Activated naive CD8-positive, alpha-beta T cell treated with anti-CD3 and anti-CD28 coated beads, Interleukin-2, amount 10 ng/mL, durations not matched to agents 7 days and 5 days (primary cell): ENCODE measurements at regions not wholly inside any gene's neighbourhood (a gene's known extent, or its start where the extent isn't known, plus 50 kb on each side); places are given as distances from the start of the nearest gene placed in this dataset.
A peak's percentile ranks its signal among the peaks of the same experiment; 100 is the strongest.

ENCODE experiments used
- ATAC-seq: fragments of 150-1000 bp; cut with Tn5 transposase; one replicate; pipeline ENCODE4 v1.10.0; 2021; ENCODE audit warnings: low read depth, moderate library complexity
- POLR2A ChIA-PET: fragments of 350-600 bp; sonication (Branson Sonifier 250); formaldehyde crosslinking; loops from one replicate; lab custom pipeline; 2021; ENCODE audit warnings: antibody characterized with exemption; lab: Charles Lee
- DNase-seq: peaks from one replicate; pipeline ENCODE4 v3.0.0; 2021
- H3K27ac Mint-ChIP-seq: one replicate; pipeline ENCODE4 v1.8.0; 2022; ENCODE audit warnings: mild to moderate bottlenecking, mixed read lengths
- H3K27me3 Mint-ChIP-seq: one replicate; pipeline ENCODE4 v1.8.0; 2022; ENCODE audit warnings: mild to moderate bottlenecking, moderate library complexity, mixed read lengths
- H3K36me3 Mint-ChIP-seq: one replicate; pipeline ENCODE4 v1.8.0; 2021; ENCODE audit warnings: mild to moderate bottlenecking, mixed read lengths
- H3K4me1 Mint-ChIP-seq: one replicate; pipeline ENCODE4 v1.8.0; 2021; ENCODE audit warnings: mixed read lengths
- H3K4me3 Mint-ChIP-seq: one replicate; pipeline ENCODE4 v1.8.0; 2022; ENCODE audit warnings: mild to moderate bottlenecking, moderate library complexity, mixed read lengths
- H3K9me3 Mint-ChIP-seq: one replicate; pipeline ENCODE4 v1.8.0; 2021; ENCODE audit warnings: mixed read lengths

GRCh38 chr6:144335311-144335861 is 50.3 kb downstream of the UTRN start:
- Mint-ChIP-seq H3K4me3 (peak overlapping the region; percentile 88), H3K27ac (peak overlapping the region; percentile 96), H3K27me3 (no peaks in the 10 kb centered on the region), H3K9me3 (no peaks in the 10 kb centered on the region), H3K4me1 (peaks cover 52% of the 10 kb centered on the region), H3K36me3 (peaks cover 4% of the 10 kb centered on the region)
- no peak for DNase-seq
- POLR2A ChIA-PET: interaction anchor here (1.8 to 2.8 kb wide), 4 partner anchors 9 to 49 kb away, joined by 4 to 17 read pairs (median 6); no protein-coding TSS in a partner anchor
- peak; percentile 33 for ATAC-seq

- H3K9me3 Mint-ChIP-seq: no peaks in the 10 kb centered on the region
- peak overlapping the region; percentile 88 for H3K4me3 Mint-ChIP-seq
- H3K27ac Mint-ChIP-seq: peak overlapping the region; percentile 96
- POLR2A ChIA-PET: interaction anchor here (2.0 to 2.8 kb wide), 3 partner anchors 8 to 50 kb away, joined by 6 to 17 read pairs (median 7); no protein-coding TSS in a partner anchor
- ATAC-seq (peak; percentile 53), DNase-seq (no peak)
- peaks cover 4% of the 10 kb centered on the region for H3K36me3 Mint-ChIP-seq
- no peaks in the 10 kb centered on the region for H3K27me3 Mint-ChIP-seq
- peaks cover 53% of the 10 kb centered on the region for H3K4me1 Mint-ChIP-seq
Observed at GRCh38 chr6:144335914-144336313, 50.8 kb downstream of the UTRN start.

DNA sequence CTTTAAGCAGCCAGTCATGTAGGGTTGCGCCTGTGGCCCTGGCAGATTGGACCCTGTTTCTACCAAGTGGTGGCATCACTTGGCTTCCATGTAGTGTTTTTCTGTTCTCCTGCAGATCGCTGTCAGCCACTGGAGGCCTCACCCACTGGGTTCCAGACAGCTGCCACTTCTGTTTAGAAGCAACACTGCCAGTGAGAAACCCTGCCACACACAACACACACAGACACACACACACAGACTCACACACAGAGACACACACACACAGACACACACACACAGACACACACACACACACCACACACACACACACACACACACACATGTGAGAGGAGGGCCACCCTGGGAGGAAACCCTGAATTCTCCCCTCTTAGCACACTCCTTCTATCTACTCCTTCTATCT is 51.8 kb downstream of the UTRN start:
- peaks cover 4% of the 10 kb centered on the region for H3K36me3 Mint-ChIP-seq
- POLR2A ChIA-PET: interaction anchor here (1.2 to 2.0 kb wide), 2 partner anchors 14 to 273 kb away, joined by 3 to 6 read pairs; no protein-coding TSS in a partner anchor
- peaks cover 60% of the 10 kb centered on the region for H3K4me1 Mint-ChIP-seq
- peak overlapping the region; percentile 25 for H3K4me3 Mint-ChIP-seq
- peak overlapping the region; percentile 77 for H3K27ac Mint-ChIP-seq
- no peak for DNase-seq
- no peak for ATAC-seq
- H3K9me3 Mint-ChIP-seq: no peaks in the 10 kb centered on the region
- no peaks in the 10 kb centered on the region for H3K27me3 Mint-ChIP-seq

DNA sequence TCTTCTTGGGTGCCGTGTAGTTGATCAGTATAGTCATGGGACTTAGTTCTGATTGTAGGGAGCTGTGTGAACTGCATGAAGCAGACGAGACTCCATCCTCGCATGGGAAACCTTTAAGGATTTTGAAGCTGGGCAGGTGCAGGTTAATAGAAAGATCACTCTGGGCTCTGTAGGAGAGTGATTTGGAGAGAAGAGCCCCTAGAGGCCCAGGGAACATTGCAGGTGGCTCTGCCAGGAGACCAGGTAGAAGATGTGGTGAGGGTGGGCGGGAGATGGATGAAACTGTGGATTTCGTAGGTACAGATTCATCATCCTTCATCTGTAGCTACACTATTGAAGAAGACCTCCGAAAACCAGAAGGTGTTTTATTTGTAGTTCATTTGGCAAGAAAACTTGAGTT is 53.3 kb downstream of the UTRN start:
- peaks cover 4% of the 10 kb centered on the region for H3K36me3 Mint-ChIP-seq
- no peak overlapping the region for H3K4me3 Mint-ChIP-seq
- H3K27me3 Mint-ChIP-seq: no peaks in the 10 kb centered on the region
- POLR2A ChIA-PET: no interaction called here
- H3K27ac Mint-ChIP-seq: no peak overlapping the region
- no peaks in the 10 kb centered on the region for H3K9me3 Mint-ChIP-seq
- DNase-seq (no peak), ATAC-seq (no peak)
- peaks cover 64% of the 10 kb centered on the region for H3K4me1 Mint-ChIP-seq

GRCh38 chr6:144338951-144339700 is 54.0 kb downstream of the UTRN start:
- POLR2A ChIA-PET: no interaction called here
- ATAC-seq (no peak), DNase-seq (no peak)
- peaks cover 4% of the 10 kb centered on the region for H3K36me3 Mint-ChIP-seq
- no peaks in the 10 kb centered on the region for H3K27me3 Mint-ChIP-seq
- no peaks in the 10 kb centered on the region for H3K9me3 Mint-ChIP-seq
- H3K4me3 Mint-ChIP-seq: no peak overlapping the region
- H3K4me1 Mint-ChIP-seq: peaks cover 61% of the 10 kb centered on the region
- H3K27ac Mint-ChIP-seq: no peak overlapping the region

- peaks cover 4% of the 10 kb centered on the region for H3K36me3 Mint-ChIP-seq
- H3K4me3 Mint-ChIP-seq: no peak overlapping the region
- POLR2A ChIA-PET: interaction anchor here (1.3 kb wide), 1 partner anchor 34 kb away, joined by 3 read pairs; no protein-coding TSS in a partner anchor
- no peak for ATAC-seq
- H3K27ac Mint-ChIP-seq: no peak overlapping the region
- no peaks in the 10 kb centered on the region for H3K27me3 Mint-ChIP-seq
- H3K4me1 Mint-ChIP-seq: peaks cover 59% of the 10 kb centered on the region
- no peaks in the 10 kb centered on the region for H3K9me3 Mint-ChIP-seq
- DNase-seq: no peak
Observed at GRCh38 chr6:144339859-144340452, 54.8 kb downstream of the UTRN start.

DNA sequence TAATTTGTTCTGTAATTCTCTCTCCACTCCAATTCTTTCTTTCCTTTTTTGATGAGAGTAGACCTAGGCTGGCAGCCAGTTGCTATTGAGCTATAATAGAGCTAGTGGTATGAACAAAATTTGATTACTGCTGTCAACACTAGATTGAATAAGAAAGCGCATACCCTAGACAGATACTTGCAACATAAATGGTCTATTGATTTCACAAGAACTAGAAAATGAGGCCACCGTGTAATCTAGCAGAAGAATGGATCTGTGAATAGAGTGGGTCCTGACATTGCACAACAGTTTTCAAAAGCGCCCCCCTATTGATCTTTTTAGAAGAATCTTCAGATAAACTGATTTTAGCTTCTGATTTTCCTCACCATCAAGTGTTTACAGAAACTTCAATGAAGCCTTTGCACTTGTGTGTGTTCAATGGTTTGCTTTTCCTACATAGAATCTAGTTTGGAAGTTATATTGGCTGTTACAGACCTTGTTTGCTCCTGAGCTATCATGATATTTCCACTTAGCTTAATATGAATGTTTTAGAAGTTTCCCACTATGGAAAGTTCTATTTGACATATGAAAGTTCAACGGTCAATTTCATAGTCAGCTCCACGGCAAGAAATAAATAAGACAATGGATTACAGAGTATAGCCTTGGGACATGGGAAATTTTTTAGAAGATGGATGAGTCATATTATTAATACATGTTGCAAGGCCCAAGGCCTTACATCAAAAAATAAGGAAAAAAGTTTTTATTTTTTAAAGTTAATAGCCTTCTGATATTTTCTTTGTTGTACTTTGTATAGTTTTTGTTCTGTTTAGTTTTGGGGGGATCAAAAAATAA is 55.6 kb downstream of the UTRN start:
- POLR2A ChIA-PET: interaction anchor here (1.3 kb wide), 1 partner anchor 35 kb away, joined by 3 read pairs; no protein-coding TSS in a partner anchor
- Mint-ChIP-seq H3K36me3 (peaks cover 4% of the 10 kb centered on the region), H3K27ac (no peak overlapping the region), H3K9me3 (no peaks in the 10 kb centered on the region), H3K4me1 (peaks cover 60% of the 10 kb centered on the region), H3K27me3 (no peaks in the 10 kb centered on the region), H3K4me3 (no peak overlapping the region)
- DNase-seq: no peak
- ATAC-seq: no peak

GRCh38 chr6:144341831-144342527 is 56.8 kb downstream of the UTRN start:
- Mint-ChIP-seq H3K27ac (no peak overlapping the region), H3K36me3 (peaks cover 6% of the 10 kb centered on the region), H3K4me3 (no peak overlapping the region), H3K27me3 (no peaks in the 10 kb centered on the region), H3K9me3 (no peaks in the 10 kb centered on the region), H3K4me1 (peaks cover 52% of the 10 kb centered on the region)
- DNase-seq (no peak), ATAC-seq (no peak)
- POLR2A ChIA-PET: no interaction called here

DNA sequence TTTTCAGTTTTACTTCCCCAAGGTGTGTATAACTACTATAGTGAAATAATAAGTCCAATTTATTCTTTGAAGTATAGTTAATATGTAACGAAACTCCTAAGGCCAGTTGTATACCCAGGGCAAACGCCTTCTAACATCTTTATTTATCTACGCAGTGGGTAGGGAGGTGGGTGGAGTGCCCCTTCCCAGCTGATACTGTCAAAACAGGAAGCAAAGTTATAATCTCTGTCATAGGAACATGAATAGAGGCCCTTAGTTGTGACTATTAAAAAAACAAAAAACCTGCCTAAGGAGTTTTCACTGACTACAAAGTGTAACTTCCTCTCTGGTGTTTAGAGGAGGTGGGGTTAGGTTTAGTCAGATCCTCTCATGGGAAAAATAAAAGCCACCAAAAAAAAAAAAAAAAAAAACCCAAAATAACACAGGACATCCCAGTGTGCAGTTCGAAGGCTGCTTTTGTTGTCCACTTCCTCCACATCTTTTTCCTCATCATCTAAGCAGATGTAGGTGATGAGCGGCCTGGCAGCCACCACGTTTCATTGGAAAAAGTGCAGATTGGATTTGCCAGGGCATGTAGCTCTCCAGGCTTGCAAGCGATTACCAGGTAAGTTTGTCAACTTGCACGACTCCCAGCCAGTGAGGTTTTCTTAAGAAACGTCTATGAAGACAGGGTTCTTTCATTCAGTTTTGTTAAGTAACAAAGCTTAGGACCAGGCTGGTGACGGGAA is 58.7 kb downstream of the UTRN start:
- Mint-ChIP-seq H3K4me3 (peak overlapping the region; percentile 90), H3K27ac (peak overlapping the region; percentile 92), H3K9me3 (no peaks in the 10 kb centered on the region), H3K27me3 (no peaks in the 10 kb centered on the region), H3K36me3 (peaks cover 16% of the 10 kb centered on the region), H3K4me1 (peaks cover 55% of the 10 kb centered on the region)
- POLR2A ChIA-PET: interaction anchor here (0.9 to 3.1 kb wide), 3 partner anchors 9 to 249 kb away, joined by 3 to 17 read pairs (median 11); partner anchors contain the start of genes SF3B5 and UTRN
- DNase-seq: peak; percentile 51
- ATAC-seq: peak; percentile 64

DNA sequence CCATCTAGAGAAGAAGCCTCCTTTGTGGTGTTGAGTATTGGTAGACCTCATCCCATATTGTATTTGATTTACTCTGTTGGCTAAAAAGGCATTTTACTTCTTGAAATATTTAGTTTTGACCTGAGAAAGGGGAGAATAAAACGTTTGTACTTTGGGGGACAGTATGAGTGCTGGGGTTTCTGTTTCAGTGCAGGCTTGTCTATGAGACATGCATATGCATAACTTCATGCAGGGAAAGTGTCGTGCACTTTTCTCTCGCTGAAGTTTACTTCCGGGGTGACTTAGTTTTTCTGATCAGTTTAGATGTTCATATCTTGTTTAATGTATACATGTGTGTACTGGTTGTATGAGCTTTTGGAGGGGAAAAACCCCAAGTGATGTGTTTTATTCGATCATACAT is 59.5 kb downstream of the UTRN start:
- POLR2A ChIA-PET: interaction anchor here (0.9 to 3.1 kb wide), 3 partner anchors 10 to 250 kb away, joined by 3 to 17 read pairs (median 11); partner anchors contain the start of genes SF3B5 and UTRN
- peaks cover 55% of the 10 kb centered on the region for H3K4me1 Mint-ChIP-seq

GRCh38 chr6:144345451-144345850 is 60.3 kb downstream of the UTRN start:
- Mint-ChIP-seq H3K4me1 (peaks cover 57% of the 10 kb centered on the region), H3K27me3 (no peaks in the 10 kb centered on the region), H3K27ac (peak overlapping the region; percentile 92), H3K9me3 (no peaks in the 10 kb centered on the region), H3K36me3 (peaks cover 14% of the 10 kb centered on the region), H3K4me3 (peak overlapping the region; percentile 90)
- DNase-seq (no peak), ATAC-seq (no peak)
- POLR2A ChIA-PET: interaction anchor here (2.7 to 3.1 kb wide), 2 partner anchors 10 to 60 kb away, joined by 11 to 17 read pairs; partner anchors contain the start of gene UTRN

More for the DNA sequence above, 59.5 kb downstream of the UTRN start:
- H3K36me3 Mint-ChIP-seq: peaks cover 14% of the 10 kb centered on the region
- no peaks in the 10 kb centered on the region for H3K9me3 Mint-ChIP-seq
- no peak for DNase-seq
- ATAC-seq: peak; percentile 57
- peak overlapping the region; percentile 90 for H3K4me3 Mint-ChIP-seq
- peak overlapping the region; percentile 92 for H3K27ac Mint-ChIP-seq
- no peaks in the 10 kb centered on the region for H3K27me3 Mint-ChIP-seq
